SKM-1 treated with dmso at 0.1 percent for 144 hours (cell line): ENCODE measurements at regions not wholly inside any gene's neighbourhood (a gene's known extent, or its start where the extent isn't known, plus 50 kb on each side); places are given as distances from the start of the nearest gene placed in this dataset.

Experiments
- DNase-seq: peaks from one replicate; lab custom pipeline; 2025; ENCODE audit not compliant: unreplicated experiment; lab: John Stamatoyannopoulos, UW

DNA sequence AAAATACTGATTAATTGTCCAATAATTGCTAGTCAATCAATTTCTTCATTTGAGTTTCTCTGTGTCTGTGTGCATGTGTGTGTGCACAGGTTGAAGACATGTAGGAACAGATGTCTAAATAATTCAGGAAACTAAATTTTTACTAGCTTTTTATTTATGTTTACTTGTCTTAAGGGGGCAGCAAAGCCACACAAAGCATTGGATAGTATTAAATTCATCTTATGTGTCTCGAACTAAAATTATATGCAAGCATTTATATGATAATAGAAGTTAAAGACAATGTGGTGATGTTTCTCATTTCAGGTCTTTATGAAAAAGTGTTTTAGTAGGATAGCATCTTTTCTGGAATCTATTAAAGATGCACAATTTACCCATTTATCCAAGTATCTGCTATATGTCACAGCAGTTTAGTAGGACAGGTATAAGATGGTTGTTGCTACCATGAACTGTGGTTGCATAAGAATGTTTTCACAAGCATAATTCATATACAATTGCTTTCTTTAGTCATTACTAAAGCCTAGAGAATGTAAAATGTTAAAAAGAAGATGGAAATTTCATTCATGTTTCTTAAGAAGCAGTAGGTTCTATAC is 784.6 kb upstream of the NUDT12 start:
- no peak for DNase-seq

GRCh38 chr5:104345222-104346016 is 782.8 kb upstream of the NUDT12 start:
- no peak for DNase-seq

GRCh38 chr5:104344809-104345208 is 782.2 kb upstream of the NUDT12 start:
- DNase-seq, result no peak

GRCh38 chr5:104327801-104328200 is 765.2 kb upstream of the NUDT12 start:
- no peak for DNase-seq

DNA sequence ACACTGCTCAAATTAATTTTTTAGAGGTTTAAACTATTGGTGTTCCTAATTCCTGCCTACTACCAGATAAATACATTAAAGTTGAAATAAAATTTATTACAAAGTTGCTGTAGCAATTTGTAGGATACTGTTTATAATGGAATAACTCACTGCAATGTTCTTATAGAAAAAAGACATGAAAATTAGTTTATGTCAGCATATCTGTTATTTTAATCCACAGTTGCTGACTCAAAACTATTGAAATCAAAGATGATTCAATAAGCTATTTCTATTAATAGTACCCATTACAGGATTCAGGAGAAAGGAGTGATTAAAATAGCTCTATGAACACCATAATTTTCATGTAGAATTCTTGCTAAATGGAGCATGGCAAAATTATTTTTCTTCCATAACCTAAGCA is 764.4 kb upstream of the NUDT12 start:
- DNase-seq, result no peak

- no peak for DNase-seq
Measured at GRCh38 chr5:104325356-104325755, 762.8 kb upstream of the NUDT12 start.

DNA sequence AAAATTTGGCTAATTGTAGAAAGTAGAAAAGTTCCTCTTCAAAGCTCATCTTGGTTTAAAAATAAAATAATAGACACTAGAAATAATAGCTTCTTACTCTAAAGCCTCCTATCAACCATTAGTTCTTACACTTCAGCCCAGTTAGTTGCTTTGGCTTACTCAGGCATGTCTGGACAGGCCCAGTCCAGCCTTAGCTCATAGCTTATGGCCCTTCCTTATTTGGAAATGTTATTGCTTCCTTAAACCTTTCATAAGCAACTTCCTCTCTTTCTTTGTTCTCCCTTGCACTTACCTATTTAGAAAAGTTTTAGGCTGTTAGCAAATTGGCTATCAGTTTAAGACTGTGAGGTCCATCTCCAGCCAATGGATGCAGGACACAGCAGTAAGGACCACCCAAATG is 754.1 kb upstream of the NUDT12 start:
- DNase-seq, result peak; percentile 77

DNA sequence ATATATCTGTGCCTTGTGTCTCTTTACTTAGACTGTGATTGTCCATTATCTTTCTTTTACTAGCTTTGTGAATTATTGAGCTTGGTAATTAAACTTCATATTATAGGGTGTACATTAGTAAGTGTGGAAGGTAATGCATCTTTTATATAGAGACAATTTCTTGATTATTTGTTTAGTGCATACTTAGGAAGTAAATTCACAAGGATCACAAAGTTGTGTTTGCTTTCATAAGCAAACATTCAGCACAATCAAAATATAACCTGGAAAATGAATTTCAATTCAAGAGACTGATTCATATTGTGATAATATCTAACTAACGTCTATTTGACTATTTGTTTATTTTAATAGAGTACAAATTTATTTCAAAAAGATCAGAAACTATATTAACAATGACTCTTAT is 749.9 kb upstream of the NUDT12 start:
- no peak for DNase-seq

GRCh38 chr5:104305602-104306001 is 743.0 kb upstream of the NUDT12 start:
- peak; percentile 42 for DNase-seq

DNA sequence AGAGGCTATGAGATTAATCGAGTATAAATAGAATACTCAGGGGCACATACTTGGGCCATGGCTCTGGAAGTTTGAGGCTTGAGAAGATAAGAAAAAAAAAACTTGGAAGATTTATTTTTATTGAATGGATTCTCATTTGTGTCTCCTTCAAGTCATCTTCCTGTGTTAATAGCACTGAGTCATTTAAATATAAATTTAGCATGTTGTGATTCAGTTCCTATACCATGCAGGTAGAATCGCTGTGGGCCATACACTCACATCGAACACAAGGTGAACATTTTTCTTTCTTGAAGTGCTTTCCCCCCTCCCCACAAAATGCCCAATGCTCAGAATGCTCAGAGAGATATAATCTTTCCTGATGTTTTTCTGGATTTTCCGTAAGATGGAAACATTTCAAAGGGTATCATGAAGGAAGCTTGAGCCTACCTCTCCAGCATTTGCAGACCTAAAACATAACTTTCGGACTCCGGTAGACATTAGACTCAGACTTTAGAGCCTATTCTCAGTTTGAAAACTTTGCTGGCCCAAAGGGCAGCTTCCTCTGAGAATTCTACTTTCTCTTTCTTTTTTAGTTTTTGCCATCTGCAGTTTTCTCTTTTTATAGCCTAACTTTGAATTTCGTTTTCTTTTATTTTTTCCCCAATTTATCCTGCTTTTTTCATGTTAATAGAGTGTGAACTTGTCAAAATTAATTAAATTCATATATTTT is 737.6 kb upstream of the NUDT12 start:
- DNase-seq, result no peak

DNA sequence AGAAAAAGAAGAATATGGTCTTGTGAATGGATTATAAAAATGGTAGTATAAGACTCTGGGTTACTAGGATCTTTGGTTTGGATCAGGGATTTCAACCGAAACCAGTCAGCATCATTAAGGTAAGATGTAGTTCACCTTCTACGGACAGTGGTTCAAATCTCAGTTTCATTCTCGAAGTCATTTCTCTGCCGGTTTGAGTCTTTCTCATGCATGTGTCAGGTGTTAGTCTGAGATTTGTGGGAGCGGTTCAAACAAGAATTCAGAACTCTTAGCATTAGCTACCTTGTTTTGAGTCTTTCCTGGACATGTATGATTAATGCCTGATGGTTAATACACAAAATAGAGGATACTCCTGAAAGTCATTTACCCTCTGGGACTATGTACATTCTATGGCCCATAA is 735.9 kb upstream of the NUDT12 start:
- no peak for DNase-seq

GRCh38 chr5:104297076-104297475 is 734.5 kb upstream of the NUDT12 start:
- DNase-seq, result no peak

- DNase-seq, result no peak
Measured at GRCh38 chr5:104295991-104296390, 733.4 kb upstream of the NUDT12 start.

- DNase-seq, result no peak
Measured at GRCh38 chr5:104283136-104283535, 720.5 kb upstream of the NUDT12 start.

DNA sequence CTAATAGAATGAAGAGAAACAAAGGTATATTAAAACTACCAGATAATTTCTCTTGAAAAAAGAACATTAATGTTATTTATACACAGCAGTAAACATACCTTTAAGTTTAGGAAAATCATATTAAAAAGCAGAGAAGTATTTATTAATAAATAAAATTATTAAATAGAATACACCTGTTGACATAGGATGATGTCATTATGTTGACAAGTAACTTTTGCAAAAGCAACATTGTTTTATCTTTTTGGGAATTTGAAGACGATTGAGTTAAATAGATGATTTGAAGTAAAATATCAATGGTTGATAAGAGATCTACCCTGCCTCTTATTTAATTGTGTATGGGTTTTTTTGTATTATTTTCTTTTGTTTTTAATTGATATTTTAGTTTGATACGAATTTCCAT is 711.1 kb upstream of the NUDT12 start:
- DNase-seq, result no peak

GRCh38 chr5:104267320-104268015 is 704.9 kb upstream of the NUDT12 start:
- no peak for DNase-seq

DNA sequence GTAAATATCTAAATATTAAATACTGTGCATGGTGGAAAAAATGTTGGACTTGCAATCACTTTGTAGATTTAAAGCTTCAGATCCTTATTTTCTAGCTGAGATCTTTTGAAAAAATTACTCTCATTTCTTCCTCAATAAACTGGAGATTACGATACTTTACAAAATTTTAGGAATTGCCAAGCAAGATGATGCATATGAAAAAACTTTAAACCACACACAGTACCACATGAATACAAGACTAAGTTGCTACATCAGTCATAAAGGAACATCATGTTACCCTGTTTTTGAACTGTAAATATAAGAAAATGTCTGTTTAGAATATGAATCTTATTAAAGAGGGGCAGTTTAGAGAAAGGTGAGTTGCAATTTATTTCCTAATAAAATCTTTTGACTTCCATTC is 703.6 kb upstream of the NUDT12 start:
- no peak for DNase-seq

DNA sequence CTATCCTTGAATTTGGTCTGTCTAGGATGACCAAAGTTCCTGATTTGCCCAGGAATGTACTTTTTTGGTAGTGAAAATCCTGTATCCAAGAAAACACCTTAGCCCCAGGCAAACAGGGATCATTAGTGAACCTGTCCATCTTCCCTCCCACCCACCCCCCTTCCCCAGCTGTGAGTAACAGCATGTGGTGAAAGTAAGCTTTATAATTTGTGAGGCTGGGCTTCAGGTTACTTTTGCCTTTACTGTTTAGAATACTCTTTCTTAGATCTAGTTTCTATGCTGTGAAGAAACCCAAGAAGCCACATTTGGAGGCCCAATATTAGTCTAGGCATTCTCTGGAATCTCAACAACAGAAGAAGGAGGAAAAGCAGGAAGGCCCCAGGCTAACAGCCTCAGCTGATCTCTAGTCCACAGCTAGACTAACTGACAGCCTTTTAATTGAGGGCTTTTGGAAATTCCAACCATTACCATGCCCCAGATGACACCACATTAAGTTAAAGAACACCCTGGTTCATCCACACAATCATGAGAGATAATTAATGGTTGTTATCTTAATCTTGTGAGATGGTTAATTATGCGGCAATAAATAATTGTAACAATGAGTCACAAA is 703.0 kb upstream of the NUDT12 start:
- no peak for DNase-seq

DNA sequence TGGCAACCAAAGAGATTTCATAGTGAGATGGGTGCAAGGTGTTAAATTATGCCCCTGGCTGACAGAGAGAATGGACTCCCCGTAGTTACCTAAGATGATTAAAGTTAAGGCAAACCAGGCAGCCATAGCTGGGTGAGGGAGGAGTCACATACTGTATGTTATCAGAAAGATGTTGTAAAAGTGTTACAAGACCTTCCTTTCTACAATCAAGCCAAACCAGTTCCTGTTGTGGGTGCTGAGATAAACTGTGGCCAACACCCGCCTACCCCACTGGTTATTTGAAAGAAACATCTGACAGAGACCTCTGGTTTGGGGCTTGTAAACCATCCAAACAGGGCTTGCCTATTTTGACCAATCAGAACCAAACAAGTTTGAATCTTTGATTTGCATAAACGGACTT is 684.7 kb upstream of the NUDT12 start:
- DNase-seq, result no peak

GRCh38 chr5:104241046-104241445 is 678.5 kb upstream of the NUDT12 start:
- no peak for DNase-seq

DNA sequence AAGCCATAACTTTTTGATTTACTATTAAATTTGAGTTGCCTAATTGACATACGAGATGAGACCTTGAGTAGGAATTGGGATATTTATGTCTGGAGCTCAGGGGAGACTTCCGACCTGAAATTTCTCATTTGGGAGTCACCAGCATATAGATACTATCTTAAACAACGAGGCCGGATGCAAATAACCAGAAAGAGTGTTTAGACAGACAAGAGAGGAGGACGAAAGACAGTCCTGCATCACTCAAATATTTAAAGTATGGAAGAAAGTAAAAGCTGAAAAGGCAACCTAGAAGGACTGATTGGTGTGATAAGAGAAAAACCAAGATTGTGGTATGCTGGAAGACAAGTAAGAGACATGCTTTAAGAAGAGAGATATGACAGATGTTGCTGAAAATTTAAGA is 675.0 kb upstream of the NUDT12 start:
- DNase-seq, result no peak
